C4-2B (cell line): ENCODE measurements at regions not wholly inside any gene's neighbourhood (a gene's known extent, or its start where the extent isn't known, plus 50 kb on each side); places are given as distances from the start of the nearest gene placed in this dataset.

Experiments
- H3K27ac ChIP-seq: fragments of 450-650 bp; 2 replicates; pipeline ENCODE4 v1.5.1; 2017
- ZFX ChIP-seq: fragments of 450-650 bp; IDR thresholded peaks from 2 replicates; pipeline ENCODE4 v1.6.1; 2017
- TF ChIP-seq, protein P1 (sequence below): fragments of 450-650 bp; conservative IDR thresholded peaks from 2 replicates; pipeline ENCODE4 v1.5.1; 2017; ENCODE audit warnings: mild to moderate bottlenecking

DNA sequence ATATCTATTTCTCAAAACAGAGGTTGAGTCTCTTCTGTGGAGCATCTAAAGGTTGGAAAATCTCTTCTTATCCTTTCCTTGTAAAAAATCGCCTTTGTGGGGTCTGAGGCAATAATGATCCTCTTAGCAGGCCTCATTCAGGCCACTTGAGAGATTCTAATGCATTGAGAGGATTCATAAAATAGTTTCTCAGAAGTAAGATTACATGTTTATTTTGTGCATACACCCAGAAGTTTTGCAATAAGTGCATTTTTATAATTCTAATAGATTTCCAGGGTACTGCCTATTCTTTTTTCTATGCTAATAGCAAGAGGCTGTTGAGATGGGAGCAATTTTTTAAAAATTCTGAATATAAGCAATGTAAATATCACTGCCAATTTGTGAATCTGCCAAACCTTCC, 342.2 kb upstream of the KLF12 start:
- no peak for TF ChIP-seq ZFX
- TF ChIP-seq, protein P1, sequence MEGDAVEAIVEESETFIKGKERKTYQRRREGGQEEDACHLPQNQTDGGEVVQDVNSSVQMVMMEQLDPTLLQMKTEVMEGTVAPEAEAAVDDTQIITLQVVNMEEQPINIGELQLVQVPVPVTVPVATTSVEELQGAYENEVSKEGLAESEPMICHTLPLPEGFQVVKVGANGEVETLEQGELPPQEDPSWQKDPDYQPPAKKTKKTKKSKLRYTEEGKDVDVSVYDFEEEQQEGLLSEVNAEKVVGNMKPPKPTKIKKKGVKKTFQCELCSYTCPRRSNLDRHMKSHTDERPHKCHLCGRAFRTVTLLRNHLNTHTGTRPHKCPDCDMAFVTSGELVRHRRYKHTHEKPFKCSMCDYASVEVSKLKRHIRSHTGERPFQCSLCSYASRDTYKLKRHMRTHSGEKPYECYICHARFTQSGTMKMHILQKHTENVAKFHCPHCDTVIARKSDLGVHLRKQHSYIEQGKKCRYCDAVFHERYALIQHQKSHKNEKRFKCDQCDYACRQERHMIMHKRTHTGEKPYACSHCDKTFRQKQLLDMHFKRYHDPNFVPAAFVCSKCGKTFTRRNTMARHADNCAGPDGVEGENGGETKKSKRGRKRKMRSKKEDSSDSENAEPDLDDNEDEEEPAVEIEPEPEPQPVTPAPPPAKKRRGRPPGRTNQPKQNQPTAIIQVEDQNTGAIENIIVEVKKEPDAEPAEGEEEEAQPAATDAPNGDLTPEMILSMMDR = no peak
- no peak overlapping the region for H3K27ac ChIP-seq

DNA sequence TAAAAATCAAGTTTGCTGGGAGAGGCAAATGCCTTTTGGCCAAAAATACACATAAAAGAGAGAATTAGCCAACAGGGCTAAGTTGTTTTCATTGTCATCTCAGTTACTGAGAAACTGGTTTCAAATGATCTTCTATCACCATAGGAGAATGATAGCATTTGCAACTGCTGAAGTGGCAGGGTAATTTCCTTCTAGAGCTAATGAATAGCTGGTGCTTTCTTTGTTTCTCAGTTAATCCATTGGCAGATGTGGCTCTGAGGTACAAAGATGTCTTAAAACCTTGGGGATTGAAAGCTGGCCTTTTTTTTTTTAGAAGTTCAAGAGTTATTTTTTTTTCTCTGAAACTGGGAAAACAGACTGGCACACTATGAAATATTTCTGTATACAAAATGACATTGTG, 332.7 kb upstream of the KLF12 start:
- TF ChIP-seq, protein P1 = no peak
- no peak for TF ChIP-seq ZFX
- no peak overlapping the region for H3K27ac ChIP-seq

DNA sequence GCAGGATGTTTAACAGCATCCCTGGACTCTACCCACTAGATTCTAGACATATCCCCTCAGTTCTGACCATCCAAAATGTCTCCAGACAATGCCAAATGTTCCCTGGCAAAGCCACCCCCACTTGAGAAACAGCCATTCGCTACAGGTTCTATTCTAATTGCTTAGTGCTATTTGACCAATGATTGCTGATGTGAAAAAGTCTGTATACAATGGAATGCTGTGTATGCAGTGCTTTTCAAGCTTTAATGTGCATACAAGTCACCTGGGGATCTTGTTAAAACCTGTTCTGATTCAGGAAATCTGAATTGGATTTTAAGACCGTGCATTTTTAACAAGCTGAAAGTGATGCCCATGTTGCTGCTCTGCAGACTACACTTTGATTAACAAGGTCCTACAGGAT, 331.8 kb upstream of the KLF12 start:
- no peak overlapping the region for H3K27ac ChIP-seq
- TF ChIP-seq, protein P1 = no peak
- no peak for TF ChIP-seq ZFX

DNA sequence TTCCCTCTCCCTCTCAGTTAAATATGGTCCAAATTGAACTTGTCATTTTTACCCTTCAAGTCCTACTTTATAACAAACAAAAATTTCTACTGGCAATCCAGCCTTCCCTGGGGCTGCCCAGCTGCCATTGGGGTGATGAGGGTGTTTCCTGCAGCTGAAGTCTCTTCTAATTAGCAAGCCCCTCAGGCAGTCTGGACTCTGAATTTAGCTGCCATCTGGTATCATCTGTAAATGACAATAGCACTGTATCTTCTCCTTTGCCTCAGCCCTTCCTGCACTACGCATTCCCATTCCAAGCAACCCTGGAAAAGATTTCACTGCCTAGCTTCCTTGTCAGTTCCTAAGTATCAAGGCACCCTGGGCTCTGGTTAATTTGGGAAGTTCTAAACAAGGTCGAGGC, 331.1 kb upstream of the KLF12 start:
- TF ChIP-seq ZFX = no peak
- TF ChIP-seq, protein P1 = no peak

DNA sequence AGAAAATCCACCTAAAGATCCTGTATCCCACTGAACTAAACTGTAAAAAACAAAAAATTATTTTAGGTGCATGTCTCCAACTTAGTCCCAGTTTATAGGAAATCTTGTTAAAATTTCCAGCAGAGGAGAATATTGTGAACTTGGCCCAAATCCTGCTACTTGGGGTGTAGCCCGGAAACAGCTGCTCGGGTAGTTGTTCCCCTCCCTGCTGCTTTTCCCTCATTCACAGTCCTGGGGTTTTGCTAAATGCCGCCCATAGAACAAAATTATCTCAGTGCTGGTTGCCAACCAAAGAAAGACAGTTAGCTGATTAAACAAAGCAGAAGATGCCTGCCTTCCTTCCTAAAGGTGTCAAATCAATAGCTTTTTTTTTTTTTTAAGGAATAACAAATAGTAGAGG, 330.5 kb upstream of the KLF12 start:
- H3K27ac ChIP-seq = no peak overlapping the region
- TF ChIP-seq, protein P1 = no peak
- TF ChIP-seq ZFX = no peak

More for the DNA sequence above, 331.1 kb upstream of the KLF12 start:
- H3K27ac ChIP-seq = no peak overlapping the region

DNA sequence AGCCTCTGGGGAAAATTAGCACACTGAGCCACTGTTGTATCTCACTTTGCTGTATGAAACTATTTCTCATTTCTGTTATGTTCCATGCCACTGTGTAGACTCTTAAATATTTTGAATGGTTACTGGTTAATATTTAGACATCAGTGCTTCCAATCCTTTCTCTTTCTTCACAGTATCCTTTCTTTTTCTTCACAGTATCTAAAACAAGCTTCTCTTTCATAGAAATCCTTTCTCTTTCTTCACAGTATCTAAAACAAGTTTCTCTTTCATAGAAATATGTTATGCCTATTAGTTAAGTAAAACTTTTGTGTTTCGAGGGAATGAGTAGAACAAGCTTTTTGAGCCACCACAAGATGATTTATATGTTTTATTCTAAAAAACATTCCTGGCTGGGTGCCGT, 326.8 kb upstream of the KLF12 start:
- no peak overlapping the region for H3K27ac ChIP-seq
- TF ChIP-seq, protein P1 = no peak
- TF ChIP-seq ZFX = no peak

DNA sequence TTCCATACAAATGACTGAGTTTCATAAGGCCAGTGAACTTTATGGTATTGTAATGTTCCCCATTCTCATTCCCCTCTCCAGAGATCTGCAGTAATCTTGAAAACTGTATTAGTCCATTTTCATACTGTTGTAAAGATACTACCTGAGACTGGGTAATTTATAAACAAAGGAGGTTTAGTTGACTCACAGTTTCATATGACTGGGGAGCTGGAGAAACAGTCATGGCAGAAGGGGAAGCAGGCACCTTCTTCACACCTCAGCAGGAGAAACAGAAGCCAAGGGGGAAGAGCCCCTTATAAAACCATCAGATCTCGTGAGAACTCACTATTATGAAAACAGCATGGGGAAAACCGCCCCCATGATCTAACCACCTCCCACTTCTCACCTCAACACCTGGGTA, 318.7 kb upstream of the KLF12 start:
- H3K27ac ChIP-seq = no peak overlapping the region
- no peak for TF ChIP-seq ZFX
- TF ChIP-seq, protein P1 = no peak
